Ishikawa (cell line): ENCODE measurements at regions not wholly inside any gene's neighbourhood (a gene's known extent, or its start where the extent isn't known, plus 50 kb on each side); places are given as distances from the start of the nearest gene placed in this dataset.

Source experiments
- CEBPB ChIP-seq: IDR thresholded peaks from 2 replicates; pipeline ENCODE4 v1.6.1; 2012
- EP300 ChIP-seq: IDR thresholded peaks from 2 replicates; pipeline ENCODE4 v1.6.1; 2012; ENCODE audit warnings: borderline replicate concordance
- TAF1 ChIP-seq: IDR thresholded peaks from 2 replicates; pipeline ENCODE4 v1.6.1; 2012; ENCODE audit warnings: low read depth, mild to moderate bottlenecking
- TCF12 ChIP-seq: IDR thresholded peaks from 2 replicates; pipeline ENCODE4 v1.6.1; 2012; ENCODE audit warnings: low read depth

GRCh38 chr15:96262097-96262496 is 68.4 kb upstream of the NR2F2 start:
- TF ChIP-seq CEBPB (no peak), EP300 (no peak), TCF12 (no peak), TAF1 (no peak)
